GM12878 (cell line): ENCODE measurements at regions not wholly inside any gene's neighbourhood (a gene's known extent, or its start where the extent isn't known, plus 50 kb on each side); places are given as distances from the start of the nearest gene placed in this dataset.

Experiments
- CBFB ChIP-seq: IDR thresholded peaks from 2 replicates; pipeline ENCODE4 v1.6.1; 2016; ENCODE audit warnings: antibody characterized with exemption, low read depth
- CEBPZ ChIP-seq: fragments of 150-350 bp; IDR thresholded peaks from 2 replicates; pipeline ENCODE4 v1.6.1; 2016; ENCODE audit warnings: low read depth, low read length
- CTCF ChIP-seq, 3 experiments: IDR thresholded peaks in 2 of 3; conservative IDR thresholded peaks in 1 of 3; 2 replicates each; pipeline ENCODE4 v1.5.1; 2011; ENCODE audit warnings: low read depth in 3 of 3, low read length in 3 of 3, mild to moderate bottlenecking in 3 of 3, control low read depth in 2 of 3, moderate library complexity in 2 of 3, inconsistent platforms in 1 of 3, mixed read lengths in 1 of 3; ENCODE audit not compliant: control insufficient read depth in 2 of 3, insufficient read depth in 1 of 3; ENCODE audit errors: extremely low read depth in 1 of 3
- EP300 ChIP-seq, 2 experiments: fragments of 150-350 bp in 1 of 2; IDR thresholded peaks; 2 replicates each; pipeline ENCODE4 v1.6.1; 2011 to 2012; ENCODE audit warnings: low read depth in 2 of 2, low read length in 2 of 2, borderline replicate concordance in 1 of 2, improper control_type of control experiment in 1 of 2, inconsistent platforms in 1 of 2; ENCODE audit not compliant: control insufficient read depth in 1 of 2
- HDAC6 ChIP-seq: fragments of 200-600 bp; sonication (generic); IDR thresholded peaks from one replicate; pipeline ENCODE4 v1.8.0; 2017; ENCODE audit warnings: antibody characterized with exemption; ENCODE audit not compliant: unreplicated experiment
- MXI1 ChIP-seq: fragments of 150-350 bp; IDR thresholded peaks from 2 replicates; pipeline ENCODE4 v1.6.1; 2011; ENCODE audit warnings: low read depth, mild to moderate bottlenecking, inconsistent platforms, low read length, improper control_type of control experiment
- NR2C1 ChIP-seq: fragments of 450-650 bp; IDR thresholded peaks from 2 replicates; pipeline ENCODE4 v1.6.1; 2017; ENCODE audit warnings: antibody characterized with exemption, mild to moderate bottlenecking, moderate library complexity
- POLR2A ChIP-seq: IDR thresholded peaks from 2 replicates; pipeline ENCODE4 v1.6.1; 2011; ENCODE audit warnings: low read depth, mild to moderate bottlenecking, low read length
- POLR2AphosphoS5 ChIP-seq: IDR thresholded peaks from 2 replicates; pipeline ENCODE4 v1.6.1; 2011; ENCODE audit warnings: mild to moderate bottlenecking, low read length, inconsistent platforms
- RAD21 ChIP-seq: IDR thresholded peaks from 2 replicates; pipeline ENCODE4 v1.6.1; 2011; ENCODE audit warnings: mild to moderate bottlenecking, low read depth, low read length, moderate library complexity; ENCODE audit not compliant: insufficient read depth
- SREBF2 ChIP-seq: IDR thresholded peaks from 2 replicates; pipeline ENCODE4 v1.6.1; 2012; ENCODE audit warnings: mild to moderate bottlenecking, low read length
- USF1 ChIP-seq: IDR thresholded peaks from 2 replicates; pipeline ENCODE4 v1.6.1; 2011; ENCODE audit warnings: borderline replicate concordance, low read depth, mild to moderate bottlenecking, moderate library complexity, mixed read lengths, low read length; ENCODE audit not compliant: insufficient read depth; ENCODE audit errors: extremely low read length
- ZNF217 ChIP-seq: fragments of 450-650 bp; IDR thresholded peaks from 2 replicates; pipeline ENCODE4 v1.6.1; 2017; ENCODE audit warnings: antibody characterized with exemption, mild to moderate bottlenecking
- ZNF687 ChIP-seq: fragments of 450-650 bp; IDR thresholded peaks from 2 replicates; pipeline ENCODE4 v1.6.1; 2017; ENCODE audit warnings: mild to moderate bottlenecking, moderate library complexity

- TF ChIP-seq EP300 (IDR thresholded peaks at IDR 0.05; ENCODE audit: borderline replicate concordance in 1 of 2, control insufficient read depth in 1 of 2, low read depth in 2 of 2, low read length in 2 of 2) (no peak), CBFB (no peak), RAD21 (no peak), POLR2AphosphoS5 (no peak), ZNF217 (no peak), CTCF (IDR thresholded peaks at IDR 0.05 in 2 of 3, conservative IDR thresholded peaks at IDR 0.05 in 1 of 3; ENCODE audit: control insufficient read depth in 2 of 3, extremely low read depth in 1 of 3, insufficient read depth in 1 of 3, low read depth in 3 of 3, low read length in 3 of 3) (no peak), USF1 (no peak), POLR2A (no peak), MXI1 (no peak), CEBPZ (no peak), NR2C1 (no peak), SREBF2 (no peak), HDAC6 (no peak), ZNF687 (no peak)
These were observed 491.5 kb downstream of the OLFM4 start for GRCh38 chr13:53520132-53520531.
